ENCODE measurements at regions not wholly inside any gene's neighbourhood (a gene's known extent, or its start where the extent isn't known, plus 50 kb on each side); places are given as distances from the start of the nearest gene placed in this dataset.
"Not testable (repeated sequence)": the region's sequence is repeated elsewhere in the genome, so short reads cannot be mapped to it uniquely, and the experiment has no call there.

DNA sequence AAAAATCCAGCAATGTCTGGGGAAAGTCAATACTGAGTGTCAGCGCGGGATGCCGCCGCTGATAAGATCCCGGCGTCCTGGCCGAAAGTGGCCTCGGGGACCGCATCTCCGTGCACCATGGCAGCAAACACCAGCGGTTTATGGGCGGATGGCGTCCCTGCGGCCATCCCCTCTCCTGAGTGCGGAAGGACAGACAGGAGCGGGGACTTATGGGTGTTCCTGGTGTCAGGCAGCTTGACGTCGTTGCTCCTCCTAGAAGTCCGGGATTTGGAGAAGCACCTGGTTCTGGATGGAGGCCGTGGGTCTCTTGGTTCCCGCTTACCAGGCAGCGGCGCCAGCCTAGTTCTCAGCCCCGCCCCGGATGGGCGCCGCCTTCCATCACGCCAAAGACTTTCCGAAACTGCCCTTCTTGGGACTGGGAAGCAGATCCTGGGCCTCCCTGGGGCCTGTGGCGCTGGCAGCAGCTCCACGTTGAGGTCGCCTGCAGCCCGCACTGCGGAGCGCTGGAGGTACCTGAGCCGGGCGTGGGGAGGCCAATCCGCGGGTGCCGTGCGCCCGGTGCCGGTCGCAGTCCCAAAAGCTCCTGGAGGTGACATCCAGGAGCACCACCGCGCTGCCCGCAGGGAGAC lies 119.1 kb downstream of the CCDC74A start:
- TF ChIP-seq, protein P1, sequence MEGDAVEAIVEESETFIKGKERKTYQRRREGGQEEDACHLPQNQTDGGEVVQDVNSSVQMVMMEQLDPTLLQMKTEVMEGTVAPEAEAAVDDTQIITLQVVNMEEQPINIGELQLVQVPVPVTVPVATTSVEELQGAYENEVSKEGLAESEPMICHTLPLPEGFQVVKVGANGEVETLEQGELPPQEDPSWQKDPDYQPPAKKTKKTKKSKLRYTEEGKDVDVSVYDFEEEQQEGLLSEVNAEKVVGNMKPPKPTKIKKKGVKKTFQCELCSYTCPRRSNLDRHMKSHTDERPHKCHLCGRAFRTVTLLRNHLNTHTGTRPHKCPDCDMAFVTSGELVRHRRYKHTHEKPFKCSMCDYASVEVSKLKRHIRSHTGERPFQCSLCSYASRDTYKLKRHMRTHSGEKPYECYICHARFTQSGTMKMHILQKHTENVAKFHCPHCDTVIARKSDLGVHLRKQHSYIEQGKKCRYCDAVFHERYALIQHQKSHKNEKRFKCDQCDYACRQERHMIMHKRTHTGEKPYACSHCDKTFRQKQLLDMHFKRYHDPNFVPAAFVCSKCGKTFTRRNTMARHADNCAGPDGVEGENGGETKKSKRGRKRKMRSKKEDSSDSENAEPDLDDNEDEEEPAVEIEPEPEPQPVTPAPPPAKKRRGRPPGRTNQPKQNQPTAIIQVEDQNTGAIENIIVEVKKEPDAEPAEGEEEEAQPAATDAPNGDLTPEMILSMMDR (IDR thresholded peaks at IDR 0.05; ENCODE audit: low read depth, low read length) = no peak
- peak overlapping the region; percentile 48 for H3K4me3 ChIP-seq (ENCODE audit: low read depth, low read length)
- POLR2A ChIA-PET = no interaction called here
- DNase-seq (ENCODE audit: low read depth, low spot score) = no peak
- peaks cover 16% of the 10 kb centered on the region; the same call in 1 of the 2 replicates for H3K9me3 ChIP-seq (ENCODE audit: control insufficient read depth, insufficient read depth, low read length)
- CTCF ChIA-PET = interaction anchor here (0.7 kb wide), 1 partner anchor 492 kb away, joined by 5 read pairs; no protein-coding TSS in a partner anchor
- no peak overlapping the region for H3K27ac ChIP-seq (ENCODE audit: low read depth, low read length)
- H3K27me3 ChIP-seq (ENCODE audit: control insufficient read depth, insufficient read depth, low read length) = peaks cover 22% of the 10 kb centered on the region

- POLR2A ChIA-PET; H3K4me3 ChIP-seq (ENCODE audit: low read depth, low read length); DNase-seq (ENCODE audit: low read depth, low spot score); CTCF ChIA-PET; H3K27ac ChIP-seq (ENCODE audit: low read depth, low read length): not testable (repeated sequence)
- H3K27me3 ChIP-seq (ENCODE audit: control insufficient read depth, insufficient read depth, low read length) = peaks cover 22% of the 10 kb centered on the region
- H3K9me3 ChIP-seq (ENCODE audit: control insufficient read depth, insufficient read depth, low read length) = peaks cover 16% of the 10 kb centered on the region; the same call in 1 of the 2 replicates
These were observed 120.9 kb downstream of the CCDC74A start for GRCh38 chr2:131648565-131648964.

DNA sequence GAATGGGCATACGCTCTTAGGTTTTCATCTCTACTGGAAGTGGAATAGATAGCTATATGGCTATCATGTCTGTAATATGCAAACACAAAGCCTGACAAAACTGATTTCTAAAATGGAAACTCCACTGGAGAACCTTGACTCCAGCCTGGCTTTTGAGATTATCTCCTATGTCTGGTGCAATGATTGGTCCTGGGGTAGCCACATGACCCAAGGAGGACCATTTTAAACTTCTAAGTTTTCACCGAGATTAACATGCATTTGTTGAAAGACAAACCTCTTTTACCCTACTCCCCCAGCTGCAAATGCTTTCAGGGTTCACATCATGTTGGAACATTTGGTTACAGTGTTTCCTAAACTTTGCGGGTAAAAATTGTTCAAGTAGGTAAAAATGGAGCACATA lies 124.6 kb downstream of the CCDC74A start:
- H3K9me3 ChIP-seq (ENCODE audit: control insufficient read depth, insufficient read depth, low read length); H3K27ac ChIP-seq (ENCODE audit: low read depth, low read length); H3K4me3 ChIP-seq (ENCODE audit: low read depth, low read length); CTCF ChIA-PET; POLR2A ChIA-PET; DNase-seq (ENCODE audit: low read depth, low spot score): not testable (repeated sequence)
- H3K27me3 ChIP-seq (ENCODE audit: control insufficient read depth, insufficient read depth, low read length) = peaks cover 14% of the 10 kb centered on the region

- CTCF ChIA-PET; POLR2A ChIA-PET; H3K4me3 ChIP-seq (ENCODE audit: low read depth, low read length); H3K27me3 ChIP-seq (ENCODE audit: control insufficient read depth, insufficient read depth, low read length); H3K27ac ChIP-seq (ENCODE audit: low read depth, low read length); DNase-seq (ENCODE audit: low read depth, low spot score): not testable (repeated sequence)
- H3K9me3 ChIP-seq (ENCODE audit: control insufficient read depth, insufficient read depth, low read length) = peaks cover 21% of the 10 kb centered on the region
These were observed 126.4 kb downstream of the CCDC74A start for GRCh38 chr2:131654107-131654506.

GRCh38 chr2:131656816-131657633 lies 129.3 kb downstream of the CCDC74A start:
- CTCF ChIA-PET = no interaction called here
- peaks cover 21% of the 10 kb centered on the region for H3K9me3 ChIP-seq (ENCODE audit: control insufficient read depth, insufficient read depth, low read length)
- H3K4me3 ChIP-seq (ENCODE audit: low read depth, low read length) = no peak overlapping the region
- TF ChIP-seq, protein P1 (IDR thresholded peaks at IDR 0.05; ENCODE audit: low read depth, low read length) = no peak
- peaks cover 3% of the 10 kb centered on the region for H3K27me3 ChIP-seq (ENCODE audit: control insufficient read depth, insufficient read depth, low read length)
- no peak overlapping the region for H3K27ac ChIP-seq (ENCODE audit: low read depth, low read length)
- POLR2A ChIA-PET = no interaction called here
- no peak for DNase-seq (ENCODE audit: low read depth, low spot score)

- Histone ChIP-seq H3K9me3 (ENCODE audit: control insufficient read depth, insufficient read depth, low read length) (peaks cover 21% of the 10 kb centered on the region), H3K4me3 (ENCODE audit: low read depth, low read length) (no peak overlapping the region), H3K27ac (ENCODE audit: low read depth, low read length) (no peak overlapping the region), H3K27me3 (ENCODE audit: control insufficient read depth, insufficient read depth, low read length) (peaks cover 3% of the 10 kb centered on the region)
- TF ChIP-seq, protein P1 (IDR thresholded peaks at IDR 0.05; ENCODE audit: low read depth, low read length) = no peak
- CTCF ChIA-PET = no interaction called here
- POLR2A ChIA-PET = no interaction called here
- no peak for DNase-seq (ENCODE audit: low read depth, low spot score)
These were observed 130.4 kb downstream of the CCDC74A start for GRCh38 chr2:131657895-131658768.
